ENCODE measurements at regions not wholly inside any gene's neighbourhood (a gene's known extent, or its start where the extent isn't known, plus 50 kb on each side); places are given as distances from the start of the nearest gene placed in this dataset.

DNA sequence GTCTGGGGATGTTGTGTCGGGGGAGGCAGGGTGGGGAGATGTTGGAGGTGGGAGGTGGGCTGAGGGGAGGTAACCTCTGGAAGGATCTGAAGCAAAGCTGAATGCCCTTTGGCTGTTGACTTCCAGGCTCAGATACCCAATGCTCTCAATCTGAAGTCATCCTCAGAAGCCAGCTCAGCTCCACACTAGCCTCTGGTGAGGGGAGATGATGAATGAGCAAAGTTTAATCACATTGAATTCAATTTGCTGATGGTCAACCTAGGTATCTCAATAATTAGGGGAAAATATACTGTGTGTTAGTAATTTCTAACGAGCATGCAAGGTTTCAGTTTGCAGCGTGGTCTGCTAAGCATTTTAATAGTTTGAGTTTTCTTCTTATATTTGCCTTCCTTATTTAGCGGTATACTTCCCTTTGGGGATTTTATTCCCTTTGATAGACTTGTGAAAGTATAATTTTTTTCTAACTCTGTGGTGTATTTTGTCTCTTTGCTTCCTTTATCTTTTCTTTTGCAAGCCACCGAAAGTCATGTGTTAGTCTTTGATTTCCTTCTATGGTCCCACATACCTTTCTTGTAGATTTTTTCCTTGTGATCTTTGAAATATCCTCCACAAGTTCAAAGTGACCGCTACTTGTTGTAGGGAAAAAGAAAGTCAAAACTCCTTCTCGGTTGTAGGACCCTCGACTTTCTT is 146.3 kb upstream of the LEF1 start:
- TF ChIP-seq GATA2 (CRISPR knock-in tag; IDR thresholded peaks at IDR 0.05) (no peak), RAD21 (IDR thresholded peaks at IDR 0.05; ENCODE audit: low read length) (no peak), USF2 (IDR thresholded peaks at IDR 0.05; ENCODE audit: borderline replicate concordance, low read depth, low read length) (no peak)
- TF ChIP-seq, protein P1, sequence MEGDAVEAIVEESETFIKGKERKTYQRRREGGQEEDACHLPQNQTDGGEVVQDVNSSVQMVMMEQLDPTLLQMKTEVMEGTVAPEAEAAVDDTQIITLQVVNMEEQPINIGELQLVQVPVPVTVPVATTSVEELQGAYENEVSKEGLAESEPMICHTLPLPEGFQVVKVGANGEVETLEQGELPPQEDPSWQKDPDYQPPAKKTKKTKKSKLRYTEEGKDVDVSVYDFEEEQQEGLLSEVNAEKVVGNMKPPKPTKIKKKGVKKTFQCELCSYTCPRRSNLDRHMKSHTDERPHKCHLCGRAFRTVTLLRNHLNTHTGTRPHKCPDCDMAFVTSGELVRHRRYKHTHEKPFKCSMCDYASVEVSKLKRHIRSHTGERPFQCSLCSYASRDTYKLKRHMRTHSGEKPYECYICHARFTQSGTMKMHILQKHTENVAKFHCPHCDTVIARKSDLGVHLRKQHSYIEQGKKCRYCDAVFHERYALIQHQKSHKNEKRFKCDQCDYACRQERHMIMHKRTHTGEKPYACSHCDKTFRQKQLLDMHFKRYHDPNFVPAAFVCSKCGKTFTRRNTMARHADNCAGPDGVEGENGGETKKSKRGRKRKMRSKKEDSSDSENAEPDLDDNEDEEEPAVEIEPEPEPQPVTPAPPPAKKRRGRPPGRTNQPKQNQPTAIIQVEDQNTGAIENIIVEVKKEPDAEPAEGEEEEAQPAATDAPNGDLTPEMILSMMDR (IDR thresholded peaks at IDR 0.05) = no peak
